A549 (cell line): ENCODE measurements at regions not wholly inside any gene's neighbourhood (a gene's known extent, or its start where the extent isn't known, plus 50 kb on each side); places are given as distances from the start of the nearest gene placed in this dataset.

Experiments
- ATAC-seq, 2 experiments: fragments of 200-7000 bp in 1 of 2; fragments of >200 bp in 1 of 2; cut with Nextera tagmentation in 1 of 2; cut with Tn5 transposase in 1 of 2; 3 replicates each; pipeline versions ENCODE4 v1.8.0 to v1.9.1; 2018 to 2020; ENCODE audit warnings: mild to moderate bottlenecking in 1 of 2, moderate library complexity in 1 of 2
- CTCF ChIA-PET: fragments of 300-600 bp; sonication (Branson Sonifier 250); formaldehyde crosslinking; extraction: SDS; loops from one replicate; lab custom pipeline; 2021; ENCODE audit warnings: antibody characterized with exemption, inconsistent platforms; lab: Yijun Ruan, JAX
- POLR2A ChIA-PET: fragments of 350-600 bp; formaldehyde crosslinking; extraction: SDS; loops from one replicate; lab custom pipeline; 2021; ENCODE audit warnings: antibody characterized with exemption, inconsistent platforms; lab: Yijun Ruan, JAX
- DNase-seq, 2 experiments: peaks; one replicate each; pipeline versions ENCODE4 v3.0.0 to v3.0.0-alpha.2; 2011 to 2016; ENCODE audit warnings: low read depth in 1 of 2, low spot score in 1 of 2
- FAIRE-seq: peaks from 2 replicates; lab custom pipeline; 2011; peaks lifted over from hg19 to GRCh38; lab: Jason Lieb, UNC
- H3K27ac ChIP-seq, 2 experiments: fragments of >200 bp; sonication (Bioruptor Twin); formaldehyde crosslinking; 3 replicates each; pipeline ENCODE4 v1.5.1; 2016 to 2017
- H3K4me1 ChIP-seq: fragments of >200 bp; sonication (Bioruptor Twin); formaldehyde crosslinking; 3 replicates; pipeline ENCODE4 v1.6.1; 2016
- H3K4me2 ChIP-seq: fragments of >200 bp; sonication (Bioruptor Twin); formaldehyde crosslinking; 3 replicates; pipeline ENCODE4 v1.6.1; 2016
- H3K4me3 ChIP-seq: fragments of >200 bp; sonication (Bioruptor Twin); formaldehyde crosslinking; 3 replicates; pipeline ENCODE4 v1.5.1; 2016
- H3K9me3 ChIP-seq: fragments of >200 bp; sonication (Bioruptor Twin); formaldehyde crosslinking; 3 replicates; pipeline ENCODE4 v1.6.1; 2016
- ATOH8 ChIP-seq: fragments of 250-450 bp; sonication (Bioruptor Pico); IDR thresholded peaks from 2 replicates; pipeline ENCODE4 v1.5.0; 2020; ENCODE audit warnings: low read depth, mild to moderate bottlenecking, moderate library complexity
- BCL3 ChIP-seq: fragments of >200 bp; sonication (Bioruptor Twin); formaldehyde crosslinking; IDR thresholded peaks from 3 replicates; pipeline ENCODE4 v1.6.1; 2016
- CEBPB ChIP-seq, 2 experiments: fragments of >200 bp in 1 of 2; sonication (Bioruptor Twin) in 1 of 2; formaldehyde crosslinking in 1 of 2; IDR thresholded peaks; 2 replicates each; pipeline ENCODE4 v1.6.1; 2012 to 2016
- CHD2 ChIP-seq: fragments of 150-350 bp; IDR thresholded peaks from 2 replicates; pipeline ENCODE4 v1.6.1; 2014; ENCODE audit warnings: low read length; ENCODE audit not compliant: partially characterized antibody
- E2F6 ChIP-seq: IDR thresholded peaks from 2 replicates; pipeline ENCODE4 v1.6.1; 2012; ENCODE audit warnings: low read depth, borderline replicate concordance
- EHF ChIP-seq: fragments of 250-450 bp; sonication (Bioruptor Pico); IDR thresholded peaks from 2 replicates; pipeline ENCODE4 v1.5.0; 2020; ENCODE audit warnings: mild to moderate bottlenecking
- EHMT2 ChIP-seq: fragments of 200-600 bp; sonication (generic); IDR thresholded peaks from 2 replicates; pipeline ENCODE4 v1.6.1; 2016; ENCODE audit warnings: antibody characterized with exemption, low read depth, mild to moderate bottlenecking, moderate library complexity
- EP300 ChIP-seq, 2 experiments: fragments of >200 bp; sonication (Bioruptor Twin); formaldehyde crosslinking; IDR thresholded peaks; 2 replicates in 1 of 2; 3 replicates in 1 of 2; pipeline ENCODE4 v1.6.1; 2016 to 2017
- FOSB ChIP-seq: fragments of 250-450 bp; sonication (Bioruptor Pico); IDR thresholded peaks from 2 replicates; pipeline ENCODE4 v1.5.0; 2020; ENCODE audit warnings: mild to moderate bottlenecking, moderate library complexity
- FOXS1 ChIP-seq: fragments of 250-450 bp; sonication (Bioruptor Pico); IDR thresholded peaks from 2 replicates; pipeline ENCODE4 v1.5.0; 2020; ENCODE audit warnings: mild to moderate bottlenecking, moderate library complexity
- GATA3 ChIP-seq: IDR thresholded peaks from 2 replicates; pipeline ENCODE4 v1.6.1; 2012; ENCODE audit warnings: borderline replicate concordance
- HDAC2 ChIP-seq: fragments of 200-600 bp; sonication (generic); IDR thresholded peaks from 2 replicates; pipeline ENCODE4 v1.6.1; 2016
- HOXA7 ChIP-seq: fragments of 250-450 bp; sonication (Bioruptor Pico); IDR thresholded peaks from 2 replicates; pipeline ENCODE4 v1.5.0; 2020; ENCODE audit warnings: mild to moderate bottlenecking, moderate library complexity
- KDM1A ChIP-seq: fragments of 200-600 bp; sonication (generic); IDR thresholded peaks from 2 replicates; pipeline ENCODE4 v1.6.1; 2016; ENCODE audit warnings: low read depth, mild to moderate bottlenecking
- KDM5A ChIP-seq: fragments of 200-600 bp; sonication (generic); IDR thresholded peaks from 2 replicates; pipeline ENCODE4 v1.6.1; 2016; ENCODE audit warnings: antibody characterized with exemption, mild to moderate bottlenecking
- NR3C1 ChIP-seq: fragments of >200 bp; sonication (Bioruptor Twin); formaldehyde crosslinking; IDR thresholded peaks from 3 replicates; pipeline ENCODE4 v1.6.1; 2017
- PHF8 ChIP-seq: fragments of 200-600 bp; sonication (generic); IDR thresholded peaks from 2 replicates; pipeline ENCODE4 v1.6.1; 2016; ENCODE audit warnings: low read depth, mild to moderate bottlenecking, antibody characterized with exemption, moderate library complexity, borderline replicate concordance
- POLR2AphosphoS2 ChIP-seq: conservative IDR thresholded peaks from 2 replicates; pipeline ENCODE4 v1.6.1; 2012; ENCODE audit warnings: low read length, improper control_type of control experiment, inconsistent platforms
- RARB ChIP-seq: fragments of 250-450 bp; sonication (Bioruptor Pico); IDR thresholded peaks from 2 replicates; pipeline ENCODE4 v1.8.0; 2021; ENCODE audit warnings: mild to moderate bottlenecking, moderate library complexity
- SMC3 ChIP-seq: fragments of >200 bp; sonication (Bioruptor Twin); formaldehyde crosslinking; IDR thresholded peaks from 3 replicates; pipeline ENCODE4 v1.6.1; 2018; ENCODE audit warnings: inconsistent platforms
- TP53 ChIP-seq: fragments of 250-450 bp; sonication (Bioruptor Pico); IDR thresholded peaks from 2 replicates; pipeline ENCODE4 v1.5.0; 2021; ENCODE audit warnings: mild to moderate bottlenecking, moderate library complexity
- ZFP36 ChIP-seq: fragments of 450-650 bp; IDR thresholded peaks from 2 replicates; pipeline ENCODE4 v1.6.1; 2014; ENCODE audit warnings: borderline replicate concordance; ENCODE audit not compliant: partially characterized antibody
- ZSCAN20 ChIP-seq: fragments of 250-450 bp; sonication (Bioruptor Pico); IDR thresholded peaks from 2 replicates; pipeline ENCODE4 v1.8.0; 2022; ENCODE audit warnings: mild to moderate bottlenecking, moderate library complexity
- WGBS: methylation state at CpG from one replicate; pipeline ENCODE4 v1.1.6; 2017; ENCODE audit errors: missing lambda C conversion rate; 5-methylcytosine and 5-hydroxymethylcytosine counted together
- TF ChIP-seq, protein P1 (sequence below): fragments of 150-350 bp; IDR thresholded peaks from 2 replicates; pipeline ENCODE4 v1.6.1; 2014; ENCODE audit warnings: low read depth, mild to moderate bottlenecking, low read length
- TF ChIP-seq, protein P2 (sequence below): IDR thresholded peaks from 2 replicates; pipeline ENCODE4 v1.6.1; 2012

GRCh38 chr16:85537331-85537788, 75.8 kb upstream of the GSE1 start:
- no peak for FAIRE-seq
- TF ChIP-seq CEBPB (IDR thresholded peaks at IDR 0.05) (no peak), EHMT2 (no peak), PHF8 (no peak), HDAC2 (no peak), ZSCAN20 (no peak), POLR2AphosphoS2 (no peak), TP53 (no peak), ATOH8 (CRISPR knock-in tag) (no peak), FOSB (CRISPR knock-in tag) (no peak), EHF (no peak), EP300 (IDR thresholded peaks at IDR 0.05) (no peak), ZFP36 (no peak), HOXA7 (no peak), BCL3 (no peak), E2F6 (no peak), NR3C1 (no peak), KDM1A (no peak)
- TF ChIP-seq, protein P1, sequence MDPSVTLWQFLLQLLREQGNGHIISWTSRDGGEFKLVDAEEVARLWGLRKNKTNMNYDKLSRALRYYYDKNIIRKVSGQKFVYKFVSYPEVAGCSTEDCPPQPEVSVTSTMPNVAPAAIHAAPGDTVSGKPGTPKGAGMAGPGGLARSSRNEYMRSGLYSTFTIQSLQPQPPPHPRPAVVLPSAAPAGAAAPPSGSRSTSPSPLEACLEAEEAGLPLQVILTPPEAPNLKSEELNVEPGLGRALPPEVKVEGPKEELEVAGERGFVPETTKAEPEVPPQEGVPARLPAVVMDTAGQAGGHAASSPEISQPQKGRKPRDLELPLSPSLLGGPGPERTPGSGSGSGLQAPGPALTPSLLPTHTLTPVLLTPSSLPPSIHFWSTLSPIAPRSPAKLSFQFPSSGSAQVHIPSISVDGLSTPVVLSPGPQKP: no peak
- TF ChIP-seq, all 56 proteins: peak for 0
- no peak overlapping the region for H3K4me2 ChIP-seq
- ATAC-seq: no peak
- 88% methylated on average over 16 of the region's 16 CpGs for WGBS
- CTCF ChIA-PET: interaction anchor here (0.5 to 4.9 kb wide), 8 partner anchors 8 to 134 kb away, joined by 3 to 34 read pairs (median 3); no protein-coding TSS in a partner anchor
- H3K9me3 ChIP-seq: peaks cover 12% of the 10 kb centered on the region
- no peak for DNase-seq
- H3K4me3 ChIP-seq: no peak overlapping the region
- H3K4me1 ChIP-seq: no peaks in the 10 kb centered on the region
- H3K27ac ChIP-seq: no peak overlapping the region
- POLR2A ChIA-PET: no interaction called here

DNA sequence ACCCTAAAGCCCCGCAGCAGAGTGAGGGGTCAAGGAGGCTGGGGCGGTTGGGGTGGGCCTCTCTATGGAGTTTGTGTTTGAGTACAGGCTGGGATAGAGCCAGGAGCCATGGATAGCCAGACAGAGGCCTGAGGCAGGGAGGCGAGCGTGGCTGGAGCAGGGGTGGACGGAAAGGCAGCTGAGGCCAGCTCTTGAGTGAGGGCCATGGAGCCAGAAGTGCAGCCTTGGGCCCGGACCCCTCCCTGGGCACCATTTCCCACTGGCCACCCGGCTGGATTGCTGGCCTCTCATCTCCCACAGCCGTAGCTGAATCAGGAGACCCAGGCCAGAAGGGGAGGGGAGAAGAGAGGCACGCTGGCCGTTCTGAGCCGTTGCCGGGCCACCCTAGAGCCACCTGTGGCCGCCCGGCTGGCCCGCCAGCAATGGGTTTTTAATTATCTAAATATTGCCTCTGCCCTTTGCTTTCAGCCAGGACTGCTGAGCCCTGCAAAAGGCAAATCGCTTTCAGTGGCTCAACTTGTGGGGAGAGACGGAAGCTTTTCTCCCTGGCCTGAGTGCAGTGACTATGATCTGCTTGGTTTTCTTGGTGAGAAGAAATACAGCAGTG, 75.2 kb upstream of the GSE1 start:
- no peak for FAIRE-seq
- POLR2A ChIA-PET: interaction anchor here (1.7 kb wide), 1 partner anchor 15 kb away, joined by 6 read pairs; no protein-coding TSS in a partner anchor

More for the DNA sequence above, 75.2 kb upstream of the GSE1 start:
- ATAC-seq (no peak), DNase-seq (no peak)
- Histone ChIP-seq H3K4me3 (no peak overlapping the region), H3K4me1 (no peaks in the 10 kb centered on the region), H3K4me2 (no peak overlapping the region), H3K27ac (no peak overlapping the region), H3K9me3 (peaks cover 12% of the 10 kb centered on the region)
- WGBS: 85% methylated on average over 16 of the region's 17 CpGs
- CTCF ChIA-PET: interaction anchor here (0.7 to 4.9 kb wide), 9 partner anchors 9 to 423 kb away, joined by 3 to 34 read pairs (median 3); no protein-coding TSS in a partner anchor
- TF ChIP-seq SMC3 (no peak), CEBPB (IDR thresholded peaks at IDR 0.05) (no peak), CHD2 (no peak), EHMT2 (no peak), GATA3 (no peak), RARB (CRISPR knock-in tag) (no peak), FOXS1 (CRISPR knock-in tag) (no peak), KDM5A (no peak), EHF (no peak)
- TF ChIP-seq, protein P2, sequence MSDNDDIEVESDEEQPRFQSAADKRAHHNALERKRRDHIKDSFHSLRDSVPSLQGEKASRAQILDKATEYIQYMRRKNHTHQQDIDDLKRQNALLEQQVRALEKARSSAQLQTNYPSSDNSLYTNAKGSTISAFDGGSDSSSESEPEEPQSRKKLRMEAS: no peak
